RWPE2 (cell line): ENCODE measurements at regions not wholly inside any gene's neighbourhood (a gene's known extent, or its start where the extent isn't known, plus 50 kb on each side); places are given as distances from the start of the nearest gene placed in this dataset.

Experiments
- ATAC-seq: fragments of 200-7000 bp; cut with Tn5 transposase; 3 replicates; pipeline ENCODE4 v1.9.1; 2021; ENCODE audit warnings: low read depth
- DNase-seq: peaks from one replicate; pipeline ENCODE4 v3.0.0-alpha.2; 2020; ENCODE audit warnings: low spot score
- H3K27ac ChIP-seq: fragments of 450-650 bp; 2 replicates; pipeline ENCODE4 v1.5.1; 2017; ENCODE audit warnings: mild to moderate bottlenecking; ENCODE audit not compliant: poor library complexity, severe bottlenecking
- H3K27me3 ChIP-seq: fragments of 250-450 bp; sonication (Bioruptor Pico); 2 replicates; pipeline ENCODE4 v1.5.1; 2021; ENCODE audit warnings: mild to moderate bottlenecking, moderate library complexity; ENCODE audit not compliant: insufficient read depth, poor library complexity, severe bottlenecking
- H3K36me3 ChIP-seq: fragments of 250-450 bp; sonication (Bioruptor Pico); 2 replicates; pipeline ENCODE4 v1.5.1; 2020; ENCODE audit warnings: low read depth, mild to moderate bottlenecking, moderate library complexity
- H3K4me1 ChIP-seq: fragments of 250-450 bp; sonication (Bioruptor Pico); 2 replicates; pipeline ENCODE4 v1.5.1; 2021; ENCODE audit warnings: mild to moderate bottlenecking, moderate library complexity; ENCODE audit not compliant: insufficient read depth, poor library complexity, severe bottlenecking
- H3K4me3 ChIP-seq: fragments of 250-450 bp; sonication (Bioruptor Pico); 2 replicates; pipeline ENCODE4 v1.5.1; 2021; ENCODE audit warnings: mild to moderate bottlenecking, moderate library complexity; ENCODE audit not compliant: severe bottlenecking
- H3K9me3 ChIP-seq: fragments of 250-450 bp; sonication (Bioruptor Pico); 2 replicates; pipeline ENCODE4 v1.5.1; 2021; ENCODE audit warnings: mild to moderate bottlenecking, moderate library complexity; ENCODE audit not compliant: severe bottlenecking
- TF ChIP-seq, protein P1 (sequence below): fragments of 450-650 bp; IDR thresholded peaks from one replicate; pipeline ENCODE4 v1.5.1; 2017; ENCODE audit warnings: mild to moderate bottlenecking, moderate library complexity; ENCODE audit not compliant: poor library complexity, severe bottlenecking

DNA sequence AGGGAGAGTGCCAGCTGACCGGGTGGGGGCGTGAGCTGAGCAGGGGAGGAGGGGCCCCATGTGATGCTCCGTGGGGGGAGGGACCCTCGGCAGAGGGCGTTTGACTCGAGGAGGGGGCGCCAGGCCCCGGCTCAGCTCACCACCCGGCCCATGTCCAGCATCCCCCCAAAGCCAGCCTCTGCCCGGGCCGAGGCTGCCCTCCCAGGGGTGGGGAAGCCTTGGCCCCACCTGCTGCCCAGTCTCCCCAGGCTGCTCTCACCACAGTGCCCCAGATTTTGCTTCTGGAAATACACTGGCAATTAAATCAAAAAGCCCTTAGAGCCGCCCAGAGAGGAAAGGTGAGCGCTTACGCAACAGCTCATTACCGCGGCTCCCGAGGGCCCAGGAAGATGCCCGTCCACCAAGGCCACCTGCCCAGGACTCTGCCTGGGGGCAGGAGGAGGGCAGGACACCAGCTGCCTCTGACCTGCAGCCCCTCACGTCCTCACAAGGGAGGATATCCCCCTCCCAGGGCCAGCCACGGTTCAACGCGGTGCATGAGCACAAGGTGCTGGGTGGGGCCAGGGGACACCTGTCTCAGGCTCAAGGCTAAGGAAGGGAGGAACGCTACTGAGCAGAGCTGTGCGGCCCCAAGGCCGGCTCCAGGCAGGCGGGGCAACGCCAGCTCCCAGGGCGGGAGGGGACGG, 70.0 kb upstream of the INPP5A start:
- H3K36me3 ChIP-seq, result no peaks in the 10 kb centered on the region
- H3K27ac ChIP-seq, result no peak overlapping the region
- no peaks in the 10 kb centered on the region for H3K27me3 ChIP-seq
- no peaks in the 10 kb centered on the region for H3K4me1 ChIP-seq
- ATAC-seq (no peak), DNase-seq (peak; percentile 53)
- TF ChIP-seq, protein P1, sequence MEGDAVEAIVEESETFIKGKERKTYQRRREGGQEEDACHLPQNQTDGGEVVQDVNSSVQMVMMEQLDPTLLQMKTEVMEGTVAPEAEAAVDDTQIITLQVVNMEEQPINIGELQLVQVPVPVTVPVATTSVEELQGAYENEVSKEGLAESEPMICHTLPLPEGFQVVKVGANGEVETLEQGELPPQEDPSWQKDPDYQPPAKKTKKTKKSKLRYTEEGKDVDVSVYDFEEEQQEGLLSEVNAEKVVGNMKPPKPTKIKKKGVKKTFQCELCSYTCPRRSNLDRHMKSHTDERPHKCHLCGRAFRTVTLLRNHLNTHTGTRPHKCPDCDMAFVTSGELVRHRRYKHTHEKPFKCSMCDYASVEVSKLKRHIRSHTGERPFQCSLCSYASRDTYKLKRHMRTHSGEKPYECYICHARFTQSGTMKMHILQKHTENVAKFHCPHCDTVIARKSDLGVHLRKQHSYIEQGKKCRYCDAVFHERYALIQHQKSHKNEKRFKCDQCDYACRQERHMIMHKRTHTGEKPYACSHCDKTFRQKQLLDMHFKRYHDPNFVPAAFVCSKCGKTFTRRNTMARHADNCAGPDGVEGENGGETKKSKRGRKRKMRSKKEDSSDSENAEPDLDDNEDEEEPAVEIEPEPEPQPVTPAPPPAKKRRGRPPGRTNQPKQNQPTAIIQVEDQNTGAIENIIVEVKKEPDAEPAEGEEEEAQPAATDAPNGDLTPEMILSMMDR, result no peak
- no peaks in the 10 kb centered on the region for H3K9me3 ChIP-seq
- no peak overlapping the region for H3K4me3 ChIP-seq

DNA sequence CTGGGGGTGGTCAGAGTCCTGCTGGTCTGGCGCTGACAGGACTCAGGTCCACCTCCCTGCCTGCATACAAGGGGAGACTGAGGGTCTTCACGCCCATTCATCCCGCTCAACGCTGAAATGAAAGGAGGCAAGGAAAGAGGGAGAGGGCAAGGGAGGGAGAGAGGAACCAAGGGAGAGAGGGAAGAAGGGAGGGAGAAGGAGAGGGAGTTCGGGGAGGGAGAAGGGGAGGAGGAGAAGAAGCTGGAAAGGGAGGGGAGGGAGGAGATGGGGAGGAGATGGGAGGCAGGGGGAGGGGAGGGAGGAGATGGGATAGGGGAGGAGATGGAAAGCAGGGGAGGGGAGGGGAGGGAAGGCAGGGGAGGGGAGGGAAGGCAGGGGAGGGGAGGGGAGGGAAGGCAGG, 69.4 kb upstream of the INPP5A start:
- H3K4me1 ChIP-seq, result no peaks in the 10 kb centered on the region
- no peak overlapping the region for H3K4me3 ChIP-seq
- H3K27me3 ChIP-seq, result no peaks in the 10 kb centered on the region
- peak; percentile 5 for DNase-seq
- H3K36me3 ChIP-seq, result no peaks in the 10 kb centered on the region
- TF ChIP-seq, protein P1, result no peak
- no peak for ATAC-seq
- no peaks in the 10 kb centered on the region for H3K9me3 ChIP-seq
- H3K27ac ChIP-seq, result no peak overlapping the region

DNA sequence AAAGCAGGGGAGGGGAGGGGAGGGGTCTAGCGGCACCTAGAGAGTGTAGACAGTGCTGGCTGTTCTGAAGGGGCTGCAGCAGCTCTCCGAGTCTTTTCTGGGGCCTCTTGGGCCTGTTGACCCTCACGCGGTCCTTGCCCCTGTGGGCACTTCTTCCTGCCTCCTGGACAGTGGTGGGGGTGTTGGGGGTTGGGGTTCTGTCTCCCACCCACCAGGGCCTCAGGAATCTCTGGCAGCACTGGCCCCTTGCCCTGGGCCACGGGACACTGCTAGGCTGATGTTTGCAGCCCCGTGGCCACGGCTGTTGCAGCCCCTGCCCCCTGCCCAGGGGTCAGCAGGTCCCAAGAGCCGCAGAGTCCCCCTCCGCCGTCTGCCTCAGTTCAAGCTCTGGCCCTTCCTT, 68.9 kb upstream of the INPP5A start:
- TF ChIP-seq, protein P1, result no peak
- Histone ChIP-seq H3K4me3 (no peak overlapping the region), H3K36me3 (no peaks in the 10 kb centered on the region), H3K27me3 (no peaks in the 10 kb centered on the region), H3K9me3 (no peaks in the 10 kb centered on the region), H3K27ac (no peak overlapping the region), H3K4me1 (no peaks in the 10 kb centered on the region)
- DNase-seq (peak; percentile 24), ATAC-seq (no peak)

DNA sequence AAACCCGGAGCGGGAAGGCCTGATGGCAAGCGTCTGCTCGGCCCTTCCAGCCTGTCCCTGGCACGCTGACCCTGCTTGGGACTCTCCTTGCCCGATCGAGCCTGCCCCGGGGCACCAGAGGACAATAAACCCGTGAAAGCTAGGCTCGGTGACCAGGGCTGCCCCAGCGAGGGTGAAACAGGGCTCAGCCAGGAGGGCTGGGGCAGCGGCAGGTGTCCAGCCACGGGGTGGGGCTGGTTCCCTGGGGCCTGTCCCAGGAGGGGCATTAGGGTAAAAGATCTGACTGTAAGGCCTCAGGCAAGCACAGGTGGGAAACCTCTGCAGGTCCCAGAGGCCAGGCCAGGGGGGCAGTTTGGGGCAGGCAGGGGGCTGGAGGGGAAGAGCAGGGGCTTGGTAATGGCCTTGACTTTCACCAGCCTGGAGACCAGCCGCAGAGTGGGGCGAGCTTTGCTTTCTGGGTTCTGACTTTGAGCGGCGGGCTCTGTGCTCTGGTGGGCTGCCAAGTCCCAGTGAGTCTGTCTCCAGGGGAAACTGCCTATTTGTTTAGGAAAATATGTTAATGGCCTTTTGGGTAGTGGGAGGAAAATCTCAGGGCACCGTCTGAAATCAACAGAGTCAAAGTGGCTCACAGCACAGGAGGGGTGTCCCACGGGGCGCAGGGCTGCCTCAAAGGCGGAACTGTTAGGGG, 68.2 kb upstream of the INPP5A start:
- no peaks in the 10 kb centered on the region for H3K27me3 ChIP-seq
- peak; percentile 10; the same call in 1 of the 3 replicates for ATAC-seq
- H3K4me3 ChIP-seq, result no peak overlapping the region
- no peaks in the 10 kb centered on the region for H3K36me3 ChIP-seq
- H3K9me3 ChIP-seq, result no peaks in the 10 kb centered on the region
- no peaks in the 10 kb centered on the region for H3K4me1 ChIP-seq
- DNase-seq, result no peak
- TF ChIP-seq, protein P1, result no peak
- H3K27ac ChIP-seq, result no peak overlapping the region
